Stimulated activated CD8-positive, alpha-beta memory T cell treated with anti-CD3 and anti-CD28 coated beads, Interleukin-15, amount 100 ng/mL, for 48 hours (primary cell): ENCODE measurements at regions not wholly inside any gene's neighbourhood (a gene's known extent, or its start where the extent isn't known, plus 50 kb on each side); places are given as distances from the start of the nearest gene placed in this dataset.

ENCODE experiments used
- DNase-seq, 2 donors: peaks; one replicate each; pipeline ENCODE4 v3.0.0-alpha.2; 2020; ENCODE audit warnings: low read depth in 2 of 2

GRCh38 chrY:15402451-15402850 lies 878.1 kb downstream of the NLGN4Y start:
- DNase-seq, result no peak

GRCh38 chrY:15404551-15404950 lies 880.2 kb downstream of the NLGN4Y start:
- DNase-seq, result no peak

GRCh38 chrY:15415165-15415564 lies 890.8 kb downstream of the NLGN4Y start:
- no peak for DNase-seq

- no peak for DNase-seq
These were observed 894.3 kb downstream of the NLGN4Y start for GRCh38 chrY:15418613-15419012.

- DNase-seq, result no peak
These were observed 900.4 kb downstream of the NLGN4Y start for GRCh38 chrY:15424665-15425132.

- DNase-seq, result no peak
These were observed 915.8 kb downstream of the NLGN4Y start for GRCh38 chrY:15440021-15440695.

GRCh38 chrY:15440696-15441408 lies 916.5 kb downstream of the NLGN4Y start:
- DNase-seq, result no peak

- no peak for DNase-seq
These were observed 917.5 kb downstream of the NLGN4Y start for GRCh38 chrY:15441878-15442277.

- DNase-seq, result no peak
These were observed 921.5 kb downstream of the NLGN4Y start for GRCh38 chrY:15445871-15446270.

GRCh38 chrY:15446861-15447260 lies 922.5 kb downstream of the NLGN4Y start:
- DNase-seq, result no peak

- DNase-seq, result no peak
These were observed 923.6 kb downstream of the NLGN4Y start for GRCh38 chrY:15447959-15448358.

- DNase-seq, result no peak
These were observed 931.0 kb downstream of the NLGN4Y start for GRCh38 chrY:15455133-15455937.

GRCh38 chrY:15455980-15456469 lies 931.7 kb downstream of the NLGN4Y start:
- peak in 1 of 2 donors; percentile 69 for DNase-seq

- no peak for DNase-seq
These were observed 932.2 kb downstream of the NLGN4Y start for GRCh38 chrY:15456491-15456890.

- DNase-seq, result no peak
These were observed 933.4 kb downstream of the NLGN4Y start for GRCh38 chrY:15457682-15458081.

- DNase-seq, result no peak
These were observed 934.1 kb downstream of the NLGN4Y start for GRCh38 chrY:15458426-15458825.

- DNase-seq, result no peak
These were observed 941.6 kb downstream of the NLGN4Y start for GRCh38 chrY:15465880-15466279.

- DNase-seq, result no peak
These were observed 942.6 kb downstream of the NLGN4Y start for GRCh38 chrY:15466891-15467290.

GRCh38 chrY:15468091-15468490 lies 943.8 kb downstream of the NLGN4Y start:
- DNase-seq, result no peak

GRCh38 chrY:15471371-15471770 lies 947.0 kb downstream of the NLGN4Y start:
- no peak for DNase-seq

- no peak for DNase-seq
These were observed 954.1 kb downstream of the NLGN4Y start for GRCh38 chrY:15478348-15478963.

GRCh38 chrY:15500536-15500935 lies 976.2 kb downstream of the NLGN4Y start:
- no peak for DNase-seq
